ENCODE measurements at regions not wholly inside any gene's neighbourhood (a gene's known extent, or its start where the extent isn't known, plus 50 kb on each side); places are given as distances from the start of the nearest gene placed in this dataset.

DNA sequence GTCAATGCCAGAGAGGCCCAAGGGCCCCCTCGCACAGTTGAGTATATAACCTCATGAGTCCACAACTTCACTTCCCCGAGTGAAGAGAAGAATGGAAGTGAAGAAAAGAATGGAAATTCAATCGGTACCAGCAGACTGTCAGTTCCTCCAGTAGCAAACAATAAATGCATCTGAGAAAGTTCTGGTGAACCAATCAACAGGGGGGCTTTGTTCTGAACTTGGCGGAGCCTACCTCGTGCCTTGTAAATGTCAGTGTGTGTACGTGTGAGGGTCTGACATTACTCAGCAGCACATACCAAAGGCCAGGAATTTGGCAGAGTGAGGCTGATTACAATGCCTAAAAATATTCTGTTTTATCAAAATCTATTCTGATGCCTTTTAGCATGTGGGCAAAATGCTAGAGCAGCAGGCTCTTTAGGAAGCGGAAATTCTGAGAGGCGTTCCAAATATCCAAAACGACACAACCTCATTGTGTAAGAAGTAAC lies 238.5 kb downstream of the LTN1 start:
- TF ChIP-seq, protein P1, sequence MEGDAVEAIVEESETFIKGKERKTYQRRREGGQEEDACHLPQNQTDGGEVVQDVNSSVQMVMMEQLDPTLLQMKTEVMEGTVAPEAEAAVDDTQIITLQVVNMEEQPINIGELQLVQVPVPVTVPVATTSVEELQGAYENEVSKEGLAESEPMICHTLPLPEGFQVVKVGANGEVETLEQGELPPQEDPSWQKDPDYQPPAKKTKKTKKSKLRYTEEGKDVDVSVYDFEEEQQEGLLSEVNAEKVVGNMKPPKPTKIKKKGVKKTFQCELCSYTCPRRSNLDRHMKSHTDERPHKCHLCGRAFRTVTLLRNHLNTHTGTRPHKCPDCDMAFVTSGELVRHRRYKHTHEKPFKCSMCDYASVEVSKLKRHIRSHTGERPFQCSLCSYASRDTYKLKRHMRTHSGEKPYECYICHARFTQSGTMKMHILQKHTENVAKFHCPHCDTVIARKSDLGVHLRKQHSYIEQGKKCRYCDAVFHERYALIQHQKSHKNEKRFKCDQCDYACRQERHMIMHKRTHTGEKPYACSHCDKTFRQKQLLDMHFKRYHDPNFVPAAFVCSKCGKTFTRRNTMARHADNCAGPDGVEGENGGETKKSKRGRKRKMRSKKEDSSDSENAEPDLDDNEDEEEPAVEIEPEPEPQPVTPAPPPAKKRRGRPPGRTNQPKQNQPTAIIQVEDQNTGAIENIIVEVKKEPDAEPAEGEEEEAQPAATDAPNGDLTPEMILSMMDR (IDR thresholded peaks at IDR 0.05): no peak
- TF ChIP-seq EZH2 (IDR thresholded peaks at IDR 0.05; ENCODE audit: borderline replicate concordance, insufficient read depth, low read depth, low read length, poor library complexity, severe bottlenecking): no peak
- Histone ChIP-seq H3K27me3 (replicated peaks in 1 of 4; ENCODE audit: control extremely low read depth in 1 of 4, control insufficient read depth in 3 of 4, insufficient read depth in 4 of 4, low read length in 3 of 4) (no peaks in the 10 kb centered on the region), H3K79me2 (ENCODE audit: control insufficient read depth, insufficient read depth, low read length) (no peaks in the 10 kb centered on the region), H3K4me2 (replicated peaks; ENCODE audit: low read depth, low read length, poor library complexity, severe bottlenecking) (no peak overlapping the region), H3K9me3 (ENCODE audit: control extremely low read depth in 1 of 3, control insufficient read depth in 2 of 3, insufficient read depth in 1 of 3, low read length in 2 of 3) (no peaks in the 10 kb centered on the region), H3K9ac (ENCODE audit: low read length) (no peak overlapping the region), H4K20me1 (ENCODE audit: control insufficient read depth, insufficient read depth, low read length, poor library complexity, severe bottlenecking) (no peaks in the 10 kb centered on the region), H3K36me3 (replicated peaks in 1 of 2; ENCODE audit: control extremely low read depth in 1 of 2, control insufficient read depth in 1 of 2, extremely low read depth in 1 of 2, insufficient read depth in 2 of 2, low read length in 1 of 2) (no peaks in the 10 kb centered on the region), H3K4me3 (ENCODE audit: control extremely low read depth in 1 of 5, extremely low read depth in 1 of 5, insufficient read depth in 1 of 5, low read depth in 2 of 5, low read length in 4 of 5) (no peak overlapping the region), H3K4me1 (ENCODE audit: control insufficient read depth in 2 of 2, insufficient read depth in 2 of 2, low read length in 2 of 2) (no peaks in the 10 kb centered on the region), H3K27ac (ENCODE audit: low read length in 2 of 2) (no peak overlapping the region), H2AFZ (ENCODE audit: insufficient read depth, low read depth, low read length, poor library complexity, severe bottlenecking) (no peak overlapping the region)
- POLR2A ChIA-PET: no interaction called here
- Mint-ChIP-seq H3K27me3 (no peaks in the 10 kb centered on the region), H3K27ac (no peak overlapping the region), H3K4me1 (no peaks in the 10 kb centered on the region), H3K4me3 (no peak overlapping the region), H3K9me3 (ENCODE audit: insufficient read depth) (no peaks in the 10 kb centered on the region)
- WGBS (ENCODE audit: insufficient coverage): no CpG with 5 or more reads among the region's 9 CpGs
- DNase-seq (no peak), ATAC-seq (ENCODE audit: low read depth) (no peak)
- intact Hi-C loops (cut with micrococcal nuclease): no loop called here
- CTCF ChIA-PET: interaction anchor here (4.0 kb wide), 1 partner anchor 9 kb away, joined by 25 read pairs; no protein-coding TSS in a partner anchor

DNA sequence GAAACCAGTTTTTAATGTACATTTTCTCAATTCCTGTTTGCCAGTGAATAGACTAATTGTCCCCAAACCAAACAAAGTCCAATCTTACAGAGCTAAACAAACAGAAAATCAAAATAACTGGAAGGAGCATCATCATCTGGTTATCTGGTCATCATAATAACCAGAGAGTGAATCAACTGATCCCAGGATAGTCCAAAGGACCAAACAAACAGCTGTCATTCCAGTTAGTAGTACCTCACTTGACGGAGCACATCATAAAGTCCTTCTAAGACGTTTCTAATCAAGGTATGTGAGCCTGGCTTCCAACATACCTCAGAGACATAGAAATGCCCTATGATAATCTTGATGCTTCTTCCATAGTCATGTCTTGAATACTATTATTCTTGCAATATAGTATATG lies 240.5 kb downstream of the LTN1 start:
- DNase-seq (no peak), ATAC-seq (ENCODE audit: low read depth) (no peak)
- POLR2A ChIA-PET: no interaction called here
- CTCF ChIA-PET: interaction anchor here (1.1 kb wide), 1 partner anchor 235 kb away, joined by 3 read pairs; no protein-coding TSS in a partner anchor
- Mint-ChIP-seq H3K27me3 (no peaks in the 10 kb centered on the region), H3K27ac (no peak overlapping the region), H3K4me1 (no peaks in the 10 kb centered on the region), H3K9me3 (ENCODE audit: insufficient read depth) (no peaks in the 10 kb centered on the region), H3K4me3 (no peak overlapping the region)
- no peak overlapping the region for H3K9ac ChIP-seq (ENCODE audit: low read length)
- WGBS (ENCODE audit: insufficient coverage): no CpG with 5 or more reads among the region's 2 CpGs
- no peaks in the 10 kb centered on the region for H3K79me2 ChIP-seq (ENCODE audit: control insufficient read depth, insufficient read depth, low read length)
- H4K20me1 ChIP-seq (ENCODE audit: control insufficient read depth, insufficient read depth, low read length, poor library complexity, severe bottlenecking): no peaks in the 10 kb centered on the region
- H3K36me3 ChIP-seq (replicated peaks in 1 of 2; ENCODE audit: control extremely low read depth in 1 of 2, control insufficient read depth in 1 of 2, extremely low read depth in 1 of 2, insufficient read depth in 2 of 2, low read length in 1 of 2): no peaks in the 10 kb centered on the region
- H3K9me3 ChIP-seq (ENCODE audit: control extremely low read depth in 1 of 3, control insufficient read depth in 2 of 3, insufficient read depth in 1 of 3, low read length in 2 of 3): no peaks in the 10 kb centered on the region
- no peak overlapping the region for H2AFZ ChIP-seq (ENCODE audit: insufficient read depth, low read depth, low read length, poor library complexity, severe bottlenecking)
- H3K4me2 ChIP-seq (replicated peaks; ENCODE audit: low read depth, low read length, poor library complexity, severe bottlenecking): no peak overlapping the region
- no peaks in the 10 kb centered on the region for H3K27me3 ChIP-seq (replicated peaks in 1 of 4; ENCODE audit: control extremely low read depth in 1 of 4, control insufficient read depth in 3 of 4, insufficient read depth in 4 of 4, low read length in 3 of 4)
- no peak overlapping the region for H3K4me3 ChIP-seq (ENCODE audit: control extremely low read depth in 1 of 5, extremely low read depth in 1 of 5, insufficient read depth in 1 of 5, low read depth in 2 of 5, low read length in 4 of 5)
- TF ChIP-seq EZH2 (IDR thresholded peaks at IDR 0.05; ENCODE audit: borderline replicate concordance, insufficient read depth, low read depth, low read length, poor library complexity, severe bottlenecking): no peak
- TF ChIP-seq, protein P1 (IDR thresholded peaks at IDR 0.05): no peak
- H3K4me1 ChIP-seq (ENCODE audit: control insufficient read depth in 2 of 2, insufficient read depth in 2 of 2, low read length in 2 of 2): no peaks in the 10 kb centered on the region
- intact Hi-C loops (cut with micrococcal nuclease): no loop called here
- H3K27ac ChIP-seq (ENCODE audit: low read length in 2 of 2): no peak overlapping the region
